Mesendoderm (in vitro differentiated cells): ENCODE measurements at regions not wholly inside any gene's neighbourhood (a gene's known extent, or its start where the extent isn't known, plus 50 kb on each side); places are given as distances from the start of the nearest gene placed in this dataset.
A peak's percentile ranks its signal among the peaks of the same experiment; 100 is the strongest.

ENCODE experiments used
- DNase-seq: peaks from one replicate; pipeline ENCODE4 v3.0.0; 2013
- H2AK5ac ChIP-seq: 2 replicates; pipeline ENCODE4 v1.6.1; 2013; ENCODE audit warnings: low read length, inconsistent platforms
- H2BK120ac ChIP-seq: 2 replicates; pipeline ENCODE4 v1.6.1; 2013; ENCODE audit warnings: low read depth, mild to moderate bottlenecking, low read length, moderate library complexity, mixed read lengths
- H2BK15ac ChIP-seq: replicated peaks from 2 replicates; pipeline ENCODE4 v1.6.1; 2013; ENCODE audit warnings: low read depth, mild to moderate bottlenecking, moderate library complexity
- H2BK5ac ChIP-seq: 2 replicates; pipeline ENCODE4 v1.6.1; 2013; ENCODE audit warnings: low read length, inconsistent platforms
- H3K18ac ChIP-seq: 2 replicates; pipeline ENCODE4 v1.6.1; 2013; ENCODE audit warnings: mild to moderate bottlenecking, low read length, mixed read lengths
- H3K23ac ChIP-seq: one replicate; pipeline ENCODE4 v1.6.1; 2013; ENCODE audit warnings: low read length
- H3K27ac ChIP-seq: 2 replicates; pipeline ENCODE4 v1.5.1; 2013; ENCODE audit warnings: low read depth, mild to moderate bottlenecking, inconsistent platforms, low read length, moderate library complexity
- H3K27me3 ChIP-seq: 2 replicates; pipeline ENCODE4 v1.6.1; 2013; ENCODE audit warnings: low read length, control low read depth, mild to moderate bottlenecking, inconsistent platforms; ENCODE audit not compliant: insufficient read depth, poor library complexity
- H3K36me3 ChIP-seq: 2 replicates; pipeline ENCODE4 v1.6.1; 2013; ENCODE audit warnings: low read length, inconsistent platforms; ENCODE audit not compliant: control insufficient read depth, insufficient read depth
- H3K4ac ChIP-seq: one replicate; pipeline ENCODE4 v1.6.1; 2013; ENCODE audit warnings: low read depth, mild to moderate bottlenecking, low read length, moderate library complexity
- H3K4me1 ChIP-seq: 2 replicates; pipeline ENCODE4 v1.6.1; 2013; ENCODE audit warnings: low read depth, low read length, inconsistent platforms; ENCODE audit not compliant: control insufficient read depth
- H3K4me2 ChIP-seq: 2 replicates; pipeline ENCODE4 v1.6.1; 2013; ENCODE audit warnings: low read length
- H3K4me3 ChIP-seq: 2 replicates; pipeline ENCODE4 v1.5.1; 2013; ENCODE audit warnings: mild to moderate bottlenecking, low read length
- H3K56ac ChIP-seq: one replicate; pipeline ENCODE4 v1.6.1; 2013; ENCODE audit warnings: low read length
- H3K79me1 ChIP-seq: 2 replicates; pipeline ENCODE4 v1.6.1; 2013; ENCODE audit warnings: low read length, inconsistent platforms
- H3K79me2 ChIP-seq: 2 replicates; pipeline ENCODE4 v1.6.1; 2013; ENCODE audit warnings: mild to moderate bottlenecking, low read length; ENCODE audit not compliant: control insufficient read depth, insufficient read depth
- H3K9ac ChIP-seq: 2 replicates; pipeline ENCODE4 v1.6.1; 2013; ENCODE audit warnings: low read length, inconsistent platforms
- H4K5ac ChIP-seq: one replicate; pipeline ENCODE4 v1.6.1; 2013; ENCODE audit warnings: low read length
- H4K8ac ChIP-seq: one replicate; pipeline ENCODE4 v1.6.1; 2013; ENCODE audit warnings: low read depth, mild to moderate bottlenecking, control low read depth, low read length, moderate library complexity
- WGBS: extraction: QIAGEN DNeasy Blood & Tissue Kit; methylation state at CpG from one replicate; pipeline ENCODE4 v1.1.7; 2013; ENCODE audit warnings: low lambda C conversion rate, missing lambda C conversion rate; ENCODE audit not compliant: insufficient coverage; ENCODE audit errors: extremely low coverage; 5-methylcytosine and 5-hydroxymethylcytosine counted together

DNA sequence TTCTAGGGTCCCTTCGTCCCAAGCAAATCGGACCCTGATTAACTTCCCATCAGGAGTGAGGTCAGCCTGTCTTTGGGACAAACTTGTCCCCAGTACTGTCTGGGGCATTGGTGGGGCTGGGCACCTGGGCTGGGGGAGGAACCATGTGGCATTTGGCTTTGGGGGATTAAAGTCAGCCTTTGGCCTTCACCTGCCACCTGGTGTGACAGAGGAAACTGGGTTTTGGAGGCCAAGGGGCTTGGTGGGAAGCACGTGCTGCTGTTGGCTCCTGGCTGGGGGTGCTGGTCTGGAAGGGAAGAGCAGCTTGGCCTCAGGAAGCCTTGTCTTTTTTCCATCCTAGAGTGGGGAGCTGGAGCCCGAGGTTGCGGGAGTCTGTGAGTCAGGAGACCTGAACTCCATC is 78.4 kb upstream of the NECTIN1 start:
- H2BK5ac ChIP-seq: no peak overlapping the region
- H3K23ac ChIP-seq: no peak overlapping the region
- H3K4me3 ChIP-seq: no peak overlapping the region
- WGBS: no CpG with 5 or more reads among the region's 5 CpGs
- no peaks in the 10 kb centered on the region for H3K36me3 ChIP-seq
- H3K4me1 ChIP-seq: peaks cover 2% of the 10 kb centered on the region
- no peak overlapping the region for H4K5ac ChIP-seq
- no peak overlapping the region for H3K56ac ChIP-seq
- H3K9ac ChIP-seq: no peak overlapping the region
- no peak overlapping the region for H2BK120ac ChIP-seq
- H4K8ac ChIP-seq: no peak overlapping the region
- H3K79me2 ChIP-seq: no peaks in the 10 kb centered on the region
- H2AK5ac ChIP-seq: no peak overlapping the region
- H3K4ac ChIP-seq: no peak overlapping the region
- H3K79me1 ChIP-seq: no peaks in the 10 kb centered on the region
- H3K27me3 ChIP-seq: no peaks in the 10 kb centered on the region
- no peak overlapping the region for H2BK15ac ChIP-seq
- no peak overlapping the region for H3K27ac ChIP-seq
- no peak overlapping the region for H3K18ac ChIP-seq
- H3K4me2 ChIP-seq: no peak overlapping the region
- no peak for DNase-seq

DNA sequence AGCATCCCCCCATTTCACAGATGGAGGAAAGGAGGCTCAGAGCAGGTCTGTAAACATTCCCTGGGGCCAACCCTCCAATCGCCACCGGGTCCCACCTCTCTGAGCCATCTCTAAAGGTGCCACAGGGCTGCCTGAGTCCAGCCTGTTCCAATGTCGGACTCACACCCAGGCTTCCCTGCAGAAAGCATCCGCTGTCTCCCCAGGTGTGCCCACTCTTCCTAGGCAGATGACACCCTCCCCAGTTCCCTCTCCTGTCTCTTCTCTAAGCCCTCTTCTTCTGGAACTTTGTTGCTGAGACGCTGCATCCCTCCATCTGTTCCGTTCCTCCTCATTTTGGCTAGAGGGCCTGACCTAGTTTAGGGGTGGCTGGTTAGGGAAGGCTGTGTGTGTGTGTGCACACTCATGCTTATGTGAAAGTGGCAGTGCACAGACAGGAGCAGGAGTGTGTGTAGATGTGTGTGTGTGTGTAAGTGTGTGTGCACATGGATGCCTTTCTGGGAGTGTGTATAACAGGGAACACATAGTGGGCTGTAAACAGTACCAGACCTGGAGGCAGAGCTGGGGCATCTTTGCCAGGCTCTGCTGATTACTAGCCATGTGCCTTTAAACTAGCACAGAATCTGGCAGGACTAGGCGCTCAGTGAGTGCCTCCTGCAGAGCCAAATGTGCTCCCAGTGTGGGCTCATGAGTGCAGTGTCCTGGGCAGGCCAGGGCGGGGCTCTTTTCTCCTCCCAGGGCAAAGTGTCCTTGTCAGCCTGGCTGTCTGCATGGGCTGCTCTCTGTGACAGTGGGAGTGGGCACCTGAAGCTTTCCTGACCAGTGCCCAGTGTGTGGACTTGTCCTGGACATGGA is 77.3 kb upstream of the NECTIN1 start:
- WGBS: no CpG with 5 or more reads among the region's 8 CpGs
- Histone ChIP-seq H3K27me3 (no peaks in the 10 kb centered on the region), H2BK120ac (no peak overlapping the region)

DNA sequence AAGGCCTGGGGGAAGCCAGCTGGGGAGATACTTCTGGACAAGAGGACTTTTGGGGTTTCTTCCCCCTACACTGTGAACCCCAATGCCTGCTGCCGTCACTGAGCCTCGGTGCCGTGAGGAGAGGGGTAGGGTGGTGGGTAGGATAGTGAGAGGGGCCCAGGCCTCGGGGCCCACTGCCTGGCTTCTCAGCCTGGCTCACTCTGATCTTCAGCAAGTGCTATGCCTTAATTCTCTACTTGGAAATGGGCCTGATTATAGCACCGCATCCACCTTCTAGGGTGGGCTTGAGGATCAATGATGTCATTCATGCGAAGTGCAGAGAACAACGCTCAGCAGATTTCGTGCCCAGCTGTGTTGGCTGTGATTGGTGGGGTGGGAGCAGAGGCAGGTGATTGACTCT is 76.7 kb upstream of the NECTIN1 start:
- no peaks in the 10 kb centered on the region for H3K79me1 ChIP-seq
- H2BK120ac ChIP-seq: no peak overlapping the region
- no peak overlapping the region for H2BK5ac ChIP-seq
- H3K4me3 ChIP-seq: no peak overlapping the region
- H3K27ac ChIP-seq: no peak overlapping the region
- H4K8ac ChIP-seq: no peak overlapping the region
- no peak overlapping the region for H2BK15ac ChIP-seq
- H3K79me2 ChIP-seq: no peaks in the 10 kb centered on the region
- no peak overlapping the region for H3K18ac ChIP-seq
- peaks cover 2% of the 10 kb centered on the region for H3K4me1 ChIP-seq
- H2AK5ac ChIP-seq: no peak overlapping the region
- no peak overlapping the region for H3K4me2 ChIP-seq
- DNase-seq: no peak
- no CpG with 5 or more reads among the region's 8 CpGs for WGBS
- no peak overlapping the region for H3K56ac ChIP-seq
- no peaks in the 10 kb centered on the region for H3K36me3 ChIP-seq
- H3K27me3 ChIP-seq: no peaks in the 10 kb centered on the region
- no peak overlapping the region for H3K4ac ChIP-seq
- H3K23ac ChIP-seq: no peak overlapping the region
- H4K5ac ChIP-seq: no peak overlapping the region
- no peak overlapping the region for H3K9ac ChIP-seq

More for the DNA sequence above, 77.3 kb upstream of the NECTIN1 start:
- Histone ChIP-seq H3K36me3 (no peaks in the 10 kb centered on the region), H3K4me3 (no peak overlapping the region), H2AK5ac (no peak overlapping the region), H2BK15ac (no peak overlapping the region), H2BK5ac (no peak overlapping the region), H3K9ac (no peak overlapping the region), H3K4me2 (no peak overlapping the region), H3K18ac (no peak overlapping the region), H3K4me1 (peaks cover 2% of the 10 kb centered on the region), H4K8ac (no peak overlapping the region), H3K79me1 (no peaks in the 10 kb centered on the region), H3K27ac (no peak overlapping the region), H3K79me2 (no peaks in the 10 kb centered on the region), H3K4ac (no peak overlapping the region), H3K56ac (no peak overlapping the region), H3K23ac (peak overlapping the region; percentile 24), H4K5ac (no peak overlapping the region)
- no peak for DNase-seq

DNA sequence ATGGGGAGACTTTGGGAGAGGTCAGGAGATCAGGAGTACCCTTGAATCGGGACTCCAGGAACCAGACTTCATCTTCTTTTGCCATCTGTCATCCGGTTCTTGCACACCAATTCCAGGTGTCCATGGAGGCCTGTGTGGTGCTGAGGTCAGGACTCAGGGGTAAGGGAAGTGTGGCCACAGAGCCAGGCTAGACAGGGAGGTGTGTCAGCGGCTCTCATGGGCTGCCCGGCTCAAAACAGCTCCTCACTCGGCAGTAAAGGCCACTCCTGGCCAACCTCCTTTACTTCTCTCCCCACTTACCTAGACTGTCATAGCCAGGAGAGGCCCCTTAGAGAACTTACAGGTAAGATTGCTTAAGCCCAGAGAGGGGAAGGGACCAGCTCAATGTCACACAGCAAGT is 75.7 kb upstream of the NECTIN1 start:
- Histone ChIP-seq H4K8ac (no peak overlapping the region), H3K4ac (no peak overlapping the region), H3K79me1 (no peaks in the 10 kb centered on the region), H3K9ac (no peak overlapping the region), H2BK15ac (no peak overlapping the region), H4K5ac (no peak overlapping the region), H3K27me3 (no peaks in the 10 kb centered on the region), H3K56ac (no peak overlapping the region), H2BK5ac (no peak overlapping the region), H2AK5ac (no peak overlapping the region), H2BK120ac (no peak overlapping the region), H3K4me1 (no peaks in the 10 kb centered on the region), H3K23ac (no peak overlapping the region), H3K36me3 (no peaks in the 10 kb centered on the region), H3K79me2 (no peaks in the 10 kb centered on the region), H3K4me2 (no peak overlapping the region), H3K18ac (no peak overlapping the region), H3K4me3 (no peak overlapping the region), H3K27ac (no peak overlapping the region)
- DNase-seq: no peak
- no CpG with 5 or more reads among the region's 5 CpGs for WGBS

DNA sequence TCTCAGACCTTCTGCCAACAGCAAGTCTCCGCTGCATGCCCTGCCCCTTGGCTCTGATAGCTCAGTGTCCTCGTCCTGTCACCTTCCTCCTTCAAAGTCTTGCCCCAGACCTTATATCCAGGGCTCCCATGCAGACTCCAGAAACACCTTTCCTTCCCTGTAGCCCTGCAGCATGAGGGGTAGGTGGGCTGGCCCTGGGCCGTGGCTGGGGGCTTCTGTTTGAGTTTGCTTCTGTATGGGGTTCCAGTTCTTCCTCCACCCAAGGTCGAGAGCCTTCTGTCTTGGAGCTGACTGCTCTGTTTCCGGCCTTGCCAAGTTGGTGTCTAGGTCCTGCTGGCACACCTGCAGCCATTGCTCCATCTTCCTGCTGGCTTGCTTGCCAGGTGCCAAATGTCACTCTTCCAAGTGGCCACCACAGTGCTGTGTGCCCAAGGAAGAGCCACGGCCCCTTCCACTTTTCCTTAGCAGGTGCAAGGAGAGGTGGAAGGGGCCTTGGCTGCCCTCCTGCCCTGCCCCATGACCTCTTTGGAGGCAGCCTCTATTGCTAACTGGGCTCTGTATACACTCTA is 74.8 kb upstream of the NECTIN1 start:
- Histone ChIP-seq H3K27me3 (no peaks in the 10 kb centered on the region), H3K36me3 (no peaks in the 10 kb centered on the region), H3K56ac (no peak overlapping the region), H4K8ac (no peak overlapping the region), H2BK120ac (no peak overlapping the region), H3K4ac (no peak overlapping the region), H4K5ac (no peak overlapping the region), H3K9ac (no peak overlapping the region), H2AK5ac (no peak overlapping the region), H2BK15ac (no peak overlapping the region), H3K18ac (no peak overlapping the region), H3K4me3 (no peak overlapping the region), H3K79me2 (no peaks in the 10 kb centered on the region), H3K79me1 (no peaks in the 10 kb centered on the region), H3K4me2 (no peak overlapping the region), H3K4me1 (no peaks in the 10 kb centered on the region), H2BK5ac (no peak overlapping the region), H3K23ac (no peak overlapping the region), H3K27ac (no peak overlapping the region)
- no peak for DNase-seq
- WGBS: no CpG with 5 or more reads among the region's 6 CpGs
